ENCODE measurements at regions not wholly inside any gene's neighbourhood (a gene's known extent, or its start where the extent isn't known, plus 50 kb on each side); places are given as distances from the start of the nearest gene placed in this dataset.

DNA sequence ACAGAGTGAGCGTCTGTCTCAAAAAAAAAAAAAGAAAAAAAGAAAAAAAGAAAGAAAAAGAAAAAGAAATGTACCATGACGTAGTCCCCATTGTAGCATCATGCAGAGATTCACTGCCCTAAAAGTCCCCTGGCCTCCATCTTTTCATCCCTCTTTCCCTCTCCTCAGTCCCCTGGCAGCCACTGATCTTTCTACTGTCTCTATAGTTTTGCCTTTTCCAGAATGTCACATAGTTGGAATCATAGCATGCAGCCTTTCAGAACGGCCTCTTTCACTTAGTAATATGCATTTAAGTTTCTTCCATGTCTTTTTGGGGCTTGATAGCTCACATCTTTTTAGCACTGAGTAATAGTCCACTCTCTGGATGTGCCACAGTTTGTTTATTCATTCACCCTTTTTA lies 60.5 kb upstream of the NCOR2 start:
- DNase-seq: no peak

DNA sequence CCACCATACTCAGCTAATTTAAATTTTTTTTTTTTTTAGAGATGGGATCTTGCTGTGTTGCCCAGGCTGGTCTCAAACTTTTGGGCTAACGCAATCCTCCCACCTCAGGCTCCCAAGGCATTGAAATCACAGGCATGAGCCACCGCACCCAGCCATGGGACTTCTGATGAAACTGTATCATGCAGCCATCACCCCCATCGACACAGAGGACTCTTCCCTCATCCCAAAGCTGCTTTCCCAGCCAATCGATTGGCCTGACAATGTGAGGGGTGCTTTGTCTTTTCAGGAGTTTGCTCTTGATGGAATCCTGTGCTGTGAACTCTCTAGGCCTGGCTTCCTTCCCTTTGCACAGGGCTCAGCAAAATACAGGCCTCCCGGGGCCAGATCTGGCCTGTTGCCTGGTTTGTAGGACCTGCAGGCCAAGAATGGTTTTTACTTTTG lies 59.6 kb upstream of the NCOR2 start:
- peak; percentile 83 for DNase-seq

DNA sequence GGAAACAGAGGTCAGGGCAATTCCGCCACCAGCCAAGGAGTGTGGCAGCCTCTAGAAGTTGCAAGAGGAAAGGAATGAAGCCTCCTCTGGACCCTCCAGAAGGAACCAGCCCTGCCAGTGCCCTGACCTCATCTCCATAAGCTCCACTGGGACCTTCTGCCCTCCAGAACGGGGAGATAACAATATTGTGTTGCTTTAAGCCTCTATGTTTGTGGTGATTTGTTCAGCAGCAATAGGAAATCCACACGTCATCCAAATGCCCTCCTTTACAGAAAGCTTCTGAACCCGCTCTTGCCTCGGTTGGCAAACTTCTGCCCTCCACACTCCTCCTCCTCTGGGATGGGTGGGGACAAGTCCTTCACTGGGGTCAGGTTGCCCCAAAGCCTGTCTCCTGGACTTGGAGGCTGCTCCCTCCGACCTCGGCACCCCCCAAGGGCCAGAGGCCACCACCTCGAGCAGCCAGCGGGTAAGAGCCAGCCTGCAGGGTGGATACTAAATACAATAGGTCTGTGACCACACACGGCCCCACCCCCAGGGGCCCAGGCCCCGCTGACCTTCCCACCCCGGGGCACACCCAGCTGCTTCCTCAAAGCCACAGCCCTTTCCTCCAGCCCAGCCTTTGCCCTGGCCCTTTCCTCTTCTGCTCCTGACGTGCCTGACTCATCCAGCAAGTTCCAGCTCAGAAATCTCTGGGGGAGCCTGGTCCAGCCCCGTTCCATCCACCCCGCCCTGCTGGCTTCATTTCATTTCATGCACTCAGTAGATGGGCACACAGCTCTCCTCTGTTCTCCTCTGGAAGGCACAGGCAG lies 58.7 kb upstream of the NCOR2 start:
- DNase-seq: peak; percentile 76

DNA sequence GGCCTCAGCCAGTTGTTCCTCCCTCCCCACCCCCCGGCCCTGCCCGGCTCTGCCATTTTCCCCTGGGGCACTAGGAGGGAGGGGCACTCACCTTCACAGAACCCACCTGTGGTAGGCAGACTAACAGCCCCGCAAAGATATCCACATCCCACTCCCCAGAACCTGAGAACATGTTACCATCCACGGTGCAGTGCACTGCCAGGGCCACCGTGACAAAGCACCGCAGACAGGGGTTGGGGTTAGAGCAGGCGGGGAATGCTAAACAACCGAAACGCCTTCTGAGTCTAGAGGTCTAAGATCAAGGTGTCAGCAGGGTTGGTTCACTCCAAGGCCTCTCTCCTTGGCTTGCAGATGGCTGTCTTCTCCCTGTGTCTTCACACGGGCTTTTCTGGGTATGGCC lies 57.4 kb upstream of the NCOR2 start:
- DNase-seq: no peak

DNA sequence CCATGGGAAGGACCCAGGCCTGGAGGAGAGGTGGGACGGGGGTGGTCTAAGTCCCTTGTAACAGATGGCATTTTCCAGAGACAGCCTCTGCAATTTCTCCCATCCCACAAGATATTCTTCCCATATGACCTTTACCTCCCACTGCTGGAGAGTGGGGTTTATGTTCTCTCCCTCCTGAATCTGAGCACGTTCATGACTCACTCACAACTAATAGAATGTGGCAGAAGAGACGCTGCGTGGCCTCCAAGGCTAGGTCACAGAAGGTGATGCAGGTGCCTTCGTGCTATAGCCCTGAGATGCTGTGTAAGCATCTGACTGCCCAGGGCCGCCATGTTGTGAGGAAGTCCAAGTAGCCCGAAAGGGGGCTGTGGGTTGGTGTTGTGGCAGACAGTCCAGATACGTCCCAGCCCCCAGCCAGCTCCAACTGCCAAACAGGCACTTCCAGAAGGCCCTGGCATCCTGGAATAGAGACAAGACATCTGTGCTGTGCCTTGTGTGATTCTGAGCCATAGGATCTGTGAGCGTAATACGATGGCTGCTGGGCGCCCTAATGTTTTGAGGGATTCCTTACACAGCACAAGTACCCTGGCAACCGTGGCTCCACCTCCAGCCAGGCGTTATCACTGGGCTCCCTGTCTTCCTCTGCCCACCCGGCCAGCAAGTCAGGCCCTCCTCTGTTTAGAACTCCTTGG lies 56.1 kb upstream of the NCOR2 start:
- DNase-seq: no peak

DNA sequence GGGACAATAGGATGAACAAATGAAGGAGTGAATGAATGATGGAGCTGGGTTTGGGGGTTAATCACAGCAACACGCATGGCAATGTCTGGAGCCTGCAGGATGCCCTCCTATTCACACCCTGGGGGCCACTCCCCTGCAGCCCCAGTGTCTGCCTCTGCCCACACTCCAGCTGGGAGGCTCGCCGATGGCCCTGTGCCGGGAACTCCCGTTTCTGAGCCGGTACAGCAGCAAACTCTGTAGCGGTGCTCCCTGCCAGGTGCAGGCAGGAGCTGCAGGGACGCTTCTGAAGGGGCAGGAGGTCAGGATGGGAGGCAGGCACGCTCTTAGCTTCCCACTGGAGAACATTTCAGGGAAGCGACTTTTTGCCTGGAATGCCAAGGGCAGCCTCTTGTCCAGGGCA lies 55.4 kb upstream of the NCOR2 start:
- DNase-seq: no peak

DNA sequence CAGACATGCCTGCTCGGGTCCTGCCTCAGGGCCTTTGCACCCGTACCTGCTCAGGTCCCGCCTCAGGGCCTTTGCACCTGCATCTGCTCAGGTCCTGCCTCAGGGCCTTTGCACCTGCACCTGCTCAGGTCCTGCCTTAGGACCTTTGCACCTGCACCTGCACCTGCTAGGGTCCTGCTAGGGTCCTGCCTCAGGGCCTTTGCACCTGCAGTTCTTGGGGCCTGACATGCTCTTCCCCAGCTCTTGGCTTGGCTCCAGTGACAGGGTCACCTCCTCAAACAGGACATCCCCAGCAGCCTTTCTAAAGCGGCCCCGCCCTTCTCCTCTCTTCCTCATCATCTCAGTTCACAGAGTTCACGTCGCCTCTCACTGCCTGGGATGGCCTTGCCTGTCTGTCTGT lies 54.9 kb upstream of the NCOR2 start:
- DNase-seq: no peak

DNA sequence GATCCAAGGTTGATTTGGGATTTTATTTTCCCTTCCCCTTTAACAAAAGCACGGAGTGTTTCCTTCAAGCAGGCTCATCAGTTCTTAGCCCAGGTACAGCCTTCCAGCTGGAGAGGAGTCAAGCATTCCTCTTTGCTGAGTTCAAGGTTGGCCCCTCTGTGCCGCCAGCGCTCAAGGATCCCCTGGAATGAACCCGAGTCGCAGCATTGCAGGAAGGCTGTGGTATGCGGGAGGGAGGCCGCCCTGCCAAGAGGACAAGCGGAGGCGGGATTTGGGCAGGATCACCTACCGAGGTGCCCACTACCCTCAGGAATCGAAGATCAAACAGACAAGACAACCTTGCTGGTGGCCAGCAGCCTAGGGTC lies 53.9 kb upstream of the NCOR2 start:
- peak; percentile 80 for DNase-seq

DNA sequence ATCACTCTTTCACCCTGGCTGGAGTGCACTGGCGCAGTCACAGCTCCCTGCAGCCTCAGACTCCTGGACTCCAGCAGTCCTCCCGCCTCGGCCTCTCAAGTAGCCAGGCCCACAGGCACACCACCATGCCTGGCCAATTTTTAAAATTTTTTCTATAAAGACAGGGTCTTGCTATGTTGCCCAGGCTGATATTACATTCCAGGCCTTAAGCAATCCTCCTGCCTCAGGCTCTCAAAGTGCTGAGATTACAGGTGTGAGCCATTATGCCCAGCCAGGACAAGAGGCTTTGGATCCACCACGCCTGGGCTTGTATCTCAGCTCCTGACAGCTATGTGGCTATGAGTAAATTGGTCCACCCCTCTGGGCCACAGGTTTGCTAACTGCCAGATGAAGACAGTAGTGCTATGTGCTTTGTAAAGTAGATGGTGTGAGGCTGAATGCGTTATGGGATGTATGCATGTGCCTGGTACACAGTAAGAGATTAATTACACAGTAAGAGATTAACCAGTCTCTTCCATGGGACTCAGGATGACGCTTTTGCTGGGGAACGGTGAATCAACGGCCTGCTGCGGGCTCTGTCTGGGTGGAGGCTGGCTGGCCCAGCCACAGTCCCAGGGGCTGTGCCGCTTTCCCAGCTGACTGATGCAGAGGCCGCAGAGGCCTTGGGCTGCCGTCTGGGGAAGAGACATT lies 53.3 kb upstream of the NCOR2 start:
- no peak for DNase-seq

DNA sequence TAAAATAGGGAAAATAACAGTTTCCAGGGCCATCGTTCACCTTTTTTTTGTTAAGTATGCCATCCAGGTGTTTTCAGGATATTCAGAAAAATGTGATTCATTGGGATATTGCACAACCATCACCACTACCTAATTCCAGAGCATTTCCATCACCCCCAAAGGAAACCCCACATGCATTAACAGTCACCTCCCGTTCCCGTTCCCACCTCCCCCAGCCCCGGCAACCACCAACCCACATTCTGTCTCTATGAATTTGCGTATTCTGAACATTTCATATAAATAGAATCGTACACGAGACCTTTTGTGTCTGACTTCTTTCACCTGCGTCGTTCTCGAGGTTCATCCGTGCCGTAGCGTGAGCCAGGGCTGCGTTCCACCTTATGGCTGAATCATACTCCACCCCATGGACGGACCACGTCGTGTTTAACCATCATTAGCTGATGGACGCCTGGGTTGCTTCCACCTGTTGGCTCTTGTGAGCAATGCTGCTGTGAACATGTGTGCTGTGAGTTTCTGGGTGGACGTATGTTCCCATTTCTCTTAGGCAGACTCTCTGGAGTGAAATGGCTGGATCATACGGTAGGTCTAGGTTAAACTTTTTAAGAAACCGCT lies 51.0 kb upstream of the NCOR2 start:
- DNase-seq: no peak

DNA sequence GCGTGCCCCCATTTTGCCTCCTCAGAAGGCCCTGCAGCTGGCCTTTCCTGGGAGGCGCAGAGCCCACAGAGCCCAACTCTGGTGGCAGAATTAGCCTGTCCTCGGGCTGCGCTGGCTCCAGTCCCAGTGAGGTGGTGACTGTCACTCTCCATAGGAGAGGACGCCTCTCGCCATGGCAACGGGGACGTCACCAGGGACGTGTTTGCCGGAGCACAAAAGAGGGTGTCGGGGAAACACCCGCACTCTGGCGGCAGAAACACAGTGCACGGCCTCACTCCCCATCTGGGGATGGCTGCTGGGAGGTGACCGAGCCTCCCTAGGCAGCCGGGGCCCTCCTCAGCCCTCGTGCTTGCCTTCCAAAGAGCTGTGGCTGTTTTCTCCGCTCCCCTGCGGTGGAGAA lies 50.2 kb upstream of the NCOR2 start:
- DNase-seq: no peak

Data from right forelimb (tissue), 1 donor.